GM23338 (cell line): ENCODE measurements at regions not wholly inside any gene's neighbourhood (a gene's known extent, or its start where the extent isn't known, plus 50 kb on each side); places are given as distances from the start of the nearest gene placed in this dataset.

Source experiments
- ATAC-seq: fragments of 200-7000 bp; cut with Tn5 transposase; 3 replicates; pipeline ENCODE4 v1.9.1; 2020
- DNase-seq: peaks from one replicate; pipeline ENCODE4 v3.0.0-alpha.2; 2015; ENCODE audit warnings: low spot score
- H2AFZ ChIP-seq: fragments of 200-600 bp; sonication (generic); 2 replicates; pipeline ENCODE4 v1.8.0; 2016; ENCODE audit warnings: antibody characterized with exemption, mild to moderate bottlenecking, moderate library complexity
- H3F3A ChIP-seq: fragments of 200-600 bp; sonication (generic); replicated peaks from 2 replicates; pipeline ENCODE4 v1.8.0; 2017; ENCODE audit warnings: antibody characterized with exemption, mixed run types, low read depth
- H3K27ac ChIP-seq: fragments of 200-600 bp; sonication (generic); 2 replicates; pipeline ENCODE4 v1.6.1; 2016; ENCODE audit warnings: low read depth
- H3K27me3 ChIP-seq: fragments of 200-600 bp; sonication (generic); 2 replicates; pipeline ENCODE4 v1.8.0; 2016; ENCODE audit warnings: mild to moderate bottlenecking, mixed run types, moderate library complexity; ENCODE audit not compliant: insufficient read depth
- H3K36me3 ChIP-seq: fragments of 200-600 bp; sonication (generic); 2 replicates; pipeline ENCODE4 v1.8.0; 2016; ENCODE audit warnings: mild to moderate bottlenecking; ENCODE audit not compliant: insufficient read depth
- H3K4me1 ChIP-seq: fragments of 200-600 bp; sonication (generic); 2 replicates; pipeline ENCODE4 v1.8.0; 2016; ENCODE audit warnings: mild to moderate bottlenecking, moderate library complexity; ENCODE audit not compliant: insufficient read depth
- H3K4me2 ChIP-seq: fragments of 200-600 bp; sonication (generic); 2 replicates; pipeline ENCODE4 v1.7.1; 2017; ENCODE audit warnings: mixed run types
- H3K4me3 ChIP-seq: fragments of 200-600 bp; sonication (generic); 2 replicates; pipeline ENCODE4 v1.6.1; 2016; ENCODE audit warnings: mixed run types
- H3K79me2 ChIP-seq: fragments of 200-600 bp; sonication (generic); replicated peaks from 2 replicates; pipeline ENCODE4 v1.8.0; 2017; ENCODE audit warnings: mild to moderate bottlenecking; ENCODE audit not compliant: insufficient read depth
- H3K9me2 ChIP-seq: fragments of 200-600 bp; sonication (generic); 2 replicates; pipeline ENCODE4 v1.8.0; 2017; ENCODE audit not compliant: insufficient read depth
- H4K20me1 ChIP-seq: fragments of 200-600 bp; sonication (generic); replicated peaks from 2 replicates; pipeline ENCODE4 v1.8.0; 2017; ENCODE audit warnings: mild to moderate bottlenecking; ENCODE audit not compliant: insufficient read depth
- H3K27ac Mint-ChIP-seq: 2 replicates; pipeline ENCODE4 v1.8.0; 2020; ENCODE audit warnings: inconsistent platforms, mild to moderate bottlenecking, moderate library complexity, mixed read lengths
- H3K27me3 Mint-ChIP-seq: 3 replicates; pipeline ENCODE4 v1.8.0; 2022; ENCODE audit warnings: low read depth, mild to moderate bottlenecking, moderate library complexity, mixed read lengths, inconsistent platforms; ENCODE audit not compliant: insufficient read depth, poor library complexity
- H3K36me3 Mint-ChIP-seq: 3 replicates; pipeline ENCODE4 v1.8.0; 2021; ENCODE audit warnings: low read depth, mild to moderate bottlenecking, inconsistent platforms, moderate library complexity, mixed read lengths
- H3K4me1 Mint-ChIP-seq: 3 replicates; pipeline ENCODE4 v1.8.0; 2020; ENCODE audit warnings: mild to moderate bottlenecking, inconsistent platforms, mixed read lengths
- H3K4me3 Mint-ChIP-seq: 3 replicates; pipeline ENCODE4 v1.8.0; 2021; ENCODE audit warnings: moderate library complexity, mild to moderate bottlenecking, inconsistent platforms, mixed read lengths
- H3K9me3 Mint-ChIP-seq: 3 replicates; pipeline ENCODE4 v1.8.0; 2020; ENCODE audit warnings: moderate library complexity, mild to moderate bottlenecking, inconsistent platforms, mixed read lengths
- CREB1 ChIP-seq: fragments of 250-450 bp; sonication (Bioruptor Pico); IDR thresholded peaks from 2 replicates; pipeline ENCODE4 v1.5.0; 2020; ENCODE audit warnings: low read depth, mild to moderate bottlenecking, moderate library complexity
- EZH2 ChIP-seq: fragments of 200-600 bp; sonication (generic); IDR thresholded peaks from one replicate; pipeline ENCODE4 v1.8.0; 2017; ENCODE audit warnings: antibody characterized with exemption, mild to moderate bottlenecking, low read depth; ENCODE audit not compliant: unreplicated experiment
- EZH2phosphoT487 ChIP-seq: fragments of 200-600 bp; sonication (generic); IDR thresholded peaks from one replicate; pipeline ENCODE4 v1.8.1; 2018; ENCODE audit warnings: antibody characterized with exemption; ENCODE audit not compliant: unreplicated experiment
- JUNB ChIP-seq: IDR thresholded peaks from one replicate; pipeline ENCODE4 v1.6.1; 2016; ENCODE audit warnings: antibody characterized with exemption; ENCODE audit not compliant: unreplicated experiment
- NANOG ChIP-seq: IDR thresholded peaks from 2 replicates; pipeline ENCODE4 v1.6.1; 2016; ENCODE audit warnings: antibody characterized with exemption, borderline replicate concordance
- POLR2AphosphoS5 ChIP-seq: IDR thresholded peaks from 2 replicates; pipeline ENCODE4 v1.6.1; 2016; ENCODE audit warnings: antibody characterized with exemption, low read depth
- STAT1 ChIP-seq: IDR thresholded peaks from one replicate; pipeline ENCODE4 v1.6.1; 2016; ENCODE audit warnings: antibody characterized with exemption; ENCODE audit not compliant: unreplicated experiment
- ZNF114 ChIP-seq: fragments of 250-450 bp; sonication (Bioruptor Pico); IDR thresholded peaks from 2 replicates; pipeline ENCODE4 v1.5.0; 2020; ENCODE audit warnings: mild to moderate bottlenecking, moderate library complexity
- ZNF331 ChIP-seq: fragments of 250-450 bp; sonication (Bioruptor Pico); IDR thresholded peaks from 2 replicates; pipeline ENCODE4 v1.5.0; 2020; ENCODE audit warnings: low read depth, mild to moderate bottlenecking, moderate library complexity
- TF ChIP-seq, protein P1 (sequence below), 2 experiments: fragments of 200-600 bp in 1 of 2; sonication (generic) in 1 of 2; conservative IDR thresholded peaks; 2 replicates each; pipeline versions ENCODE4 v1.5.1 to v1.6.1; 2016 to 2017; ENCODE audit warnings: antibody characterized with exemption in 2 of 2, low read depth in 2 of 2, mild to moderate bottlenecking in 2 of 2, moderate library complexity in 1 of 2
- TF ChIP-seq, protein P2 (sequence below): IDR thresholded peaks from one replicate; pipeline ENCODE4 v1.6.1; 2018; ENCODE audit warnings: antibody characterized with exemption; ENCODE audit not compliant: unreplicated experiment
- TF ChIP-seq, protein P3 (sequence below): IDR thresholded peaks from 2 replicates; pipeline ENCODE4 v1.6.1; 2016; ENCODE audit warnings: antibody characterized with exemption
- TF ChIP-seq, protein P4 (sequence below): fragments of 250-450 bp; sonication (Bioruptor Pico); IDR thresholded peaks from 2 replicates; pipeline ENCODE4 v1.5.0; 2020; ENCODE audit warnings: mild to moderate bottlenecking, moderate library complexity

DNA sequence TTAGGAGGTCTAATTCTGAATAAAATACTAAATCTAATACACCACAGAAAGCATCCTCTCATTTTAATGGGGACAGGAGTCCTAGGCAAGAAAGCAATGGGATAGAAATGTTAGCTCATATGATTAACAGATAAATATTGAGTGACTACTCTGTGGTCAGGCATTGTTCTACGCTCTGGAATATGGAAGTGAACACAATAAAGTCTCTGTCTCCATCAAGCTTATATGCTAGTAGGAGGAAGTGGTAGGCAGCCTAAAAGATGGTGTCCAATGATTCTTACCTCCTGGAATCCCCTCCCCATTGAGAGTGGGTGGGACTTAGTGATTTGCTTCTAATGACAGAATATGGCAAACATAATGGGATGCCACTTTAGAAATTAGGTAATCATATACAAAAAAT, 160.3 kb upstream of the PDGFD start:
- no peaks in the 10 kb centered on the region for H3K4me1 ChIP-seq
- no peak overlapping the region for H3K4me2 ChIP-seq
- DNase-seq = no peak
- Mint-ChIP-seq H3K4me3 (no peak overlapping the region), H3K4me1 (no peaks in the 10 kb centered on the region), H3K27me3 (no peaks in the 10 kb centered on the region), H3K27ac (no peak overlapping the region), H3K9me3 (no peaks in the 10 kb centered on the region; the same call in 2 of the 3 replicates), H3K36me3 (no peaks in the 10 kb centered on the region)
- TF ChIP-seq, protein P1, sequence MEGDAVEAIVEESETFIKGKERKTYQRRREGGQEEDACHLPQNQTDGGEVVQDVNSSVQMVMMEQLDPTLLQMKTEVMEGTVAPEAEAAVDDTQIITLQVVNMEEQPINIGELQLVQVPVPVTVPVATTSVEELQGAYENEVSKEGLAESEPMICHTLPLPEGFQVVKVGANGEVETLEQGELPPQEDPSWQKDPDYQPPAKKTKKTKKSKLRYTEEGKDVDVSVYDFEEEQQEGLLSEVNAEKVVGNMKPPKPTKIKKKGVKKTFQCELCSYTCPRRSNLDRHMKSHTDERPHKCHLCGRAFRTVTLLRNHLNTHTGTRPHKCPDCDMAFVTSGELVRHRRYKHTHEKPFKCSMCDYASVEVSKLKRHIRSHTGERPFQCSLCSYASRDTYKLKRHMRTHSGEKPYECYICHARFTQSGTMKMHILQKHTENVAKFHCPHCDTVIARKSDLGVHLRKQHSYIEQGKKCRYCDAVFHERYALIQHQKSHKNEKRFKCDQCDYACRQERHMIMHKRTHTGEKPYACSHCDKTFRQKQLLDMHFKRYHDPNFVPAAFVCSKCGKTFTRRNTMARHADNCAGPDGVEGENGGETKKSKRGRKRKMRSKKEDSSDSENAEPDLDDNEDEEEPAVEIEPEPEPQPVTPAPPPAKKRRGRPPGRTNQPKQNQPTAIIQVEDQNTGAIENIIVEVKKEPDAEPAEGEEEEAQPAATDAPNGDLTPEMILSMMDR (conservative IDR thresholded peaks at IDR 0.05; ENCODE audit: low read depth in 2 of 2) = no peak
- no peak for TF ChIP-seq CREB1 (CRISPR knock-in tag)
- TF ChIP-seq ZNF331 (CRISPR knock-in tag) = no peak
- TF ChIP-seq, protein P2, sequence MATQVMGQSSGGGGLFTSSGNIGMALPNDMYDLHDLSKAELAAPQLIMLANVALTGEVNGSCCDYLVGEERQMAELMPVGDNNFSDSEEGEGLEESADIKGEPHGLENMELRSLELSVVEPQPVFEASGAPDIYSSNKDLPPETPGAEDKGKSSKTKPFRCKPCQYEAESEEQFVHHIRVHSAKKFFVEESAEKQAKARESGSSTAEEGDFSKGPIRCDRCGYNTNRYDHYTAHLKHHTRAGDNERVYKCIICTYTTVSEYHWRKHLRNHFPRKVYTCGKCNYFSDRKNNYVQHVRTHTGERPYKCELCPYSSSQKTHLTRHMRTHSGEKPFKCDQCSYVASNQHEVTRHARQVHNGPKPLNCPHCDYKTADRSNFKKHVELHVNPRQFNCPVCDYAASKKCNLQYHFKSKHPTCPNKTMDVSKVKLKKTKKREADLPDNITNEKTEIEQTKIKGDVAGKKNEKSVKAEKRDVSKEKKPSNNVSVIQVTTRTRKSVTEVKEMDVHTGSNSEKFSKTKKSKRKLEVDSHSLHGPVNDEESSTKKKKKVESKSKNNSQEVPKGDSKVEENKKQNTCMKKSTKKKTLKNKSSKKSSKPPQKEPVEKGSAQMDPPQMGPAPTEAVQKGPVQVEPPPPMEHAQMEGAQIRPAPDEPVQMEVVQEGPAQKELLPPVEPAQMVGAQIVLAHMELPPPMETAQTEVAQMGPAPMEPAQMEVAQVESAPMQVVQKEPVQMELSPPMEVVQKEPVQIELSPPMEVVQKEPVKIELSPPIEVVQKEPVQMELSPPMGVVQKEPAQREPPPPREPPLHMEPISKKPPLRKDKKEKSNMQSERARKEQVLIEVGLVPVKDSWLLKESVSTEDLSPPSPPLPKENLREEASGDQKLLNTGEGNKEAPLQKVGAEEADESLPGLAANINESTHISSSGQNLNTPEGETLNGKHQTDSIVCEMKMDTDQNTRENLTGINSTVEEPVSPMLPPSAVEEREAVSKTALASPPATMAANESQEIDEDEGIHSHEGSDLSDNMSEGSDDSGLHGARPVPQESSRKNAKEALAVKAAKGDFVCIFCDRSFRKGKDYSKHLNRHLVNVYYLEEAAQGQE = no peak
- TF ChIP-seq JUNB = no peak
- TF ChIP-seq EZH2phosphoT487 = no peak
- no peak for TF ChIP-seq STAT1
- TF ChIP-seq, protein P3, sequence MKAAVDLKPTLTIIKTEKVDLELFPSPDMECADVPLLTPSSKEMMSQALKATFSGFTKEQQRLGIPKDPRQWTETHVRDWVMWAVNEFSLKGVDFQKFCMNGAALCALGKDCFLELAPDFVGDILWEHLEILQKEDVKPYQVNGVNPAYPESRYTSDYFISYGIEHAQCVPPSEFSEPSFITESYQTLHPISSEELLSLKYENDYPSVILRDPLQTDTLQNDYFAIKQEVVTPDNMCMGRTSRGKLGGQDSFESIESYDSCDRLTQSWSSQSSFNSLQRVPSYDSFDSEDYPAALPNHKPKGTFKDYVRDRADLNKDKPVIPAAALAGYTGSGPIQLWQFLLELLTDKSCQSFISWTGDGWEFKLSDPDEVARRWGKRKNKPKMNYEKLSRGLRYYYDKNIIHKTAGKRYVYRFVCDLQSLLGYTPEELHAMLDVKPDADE = no peak
- TF ChIP-seq EZH2 = no peak
- TF ChIP-seq, protein P4, sequence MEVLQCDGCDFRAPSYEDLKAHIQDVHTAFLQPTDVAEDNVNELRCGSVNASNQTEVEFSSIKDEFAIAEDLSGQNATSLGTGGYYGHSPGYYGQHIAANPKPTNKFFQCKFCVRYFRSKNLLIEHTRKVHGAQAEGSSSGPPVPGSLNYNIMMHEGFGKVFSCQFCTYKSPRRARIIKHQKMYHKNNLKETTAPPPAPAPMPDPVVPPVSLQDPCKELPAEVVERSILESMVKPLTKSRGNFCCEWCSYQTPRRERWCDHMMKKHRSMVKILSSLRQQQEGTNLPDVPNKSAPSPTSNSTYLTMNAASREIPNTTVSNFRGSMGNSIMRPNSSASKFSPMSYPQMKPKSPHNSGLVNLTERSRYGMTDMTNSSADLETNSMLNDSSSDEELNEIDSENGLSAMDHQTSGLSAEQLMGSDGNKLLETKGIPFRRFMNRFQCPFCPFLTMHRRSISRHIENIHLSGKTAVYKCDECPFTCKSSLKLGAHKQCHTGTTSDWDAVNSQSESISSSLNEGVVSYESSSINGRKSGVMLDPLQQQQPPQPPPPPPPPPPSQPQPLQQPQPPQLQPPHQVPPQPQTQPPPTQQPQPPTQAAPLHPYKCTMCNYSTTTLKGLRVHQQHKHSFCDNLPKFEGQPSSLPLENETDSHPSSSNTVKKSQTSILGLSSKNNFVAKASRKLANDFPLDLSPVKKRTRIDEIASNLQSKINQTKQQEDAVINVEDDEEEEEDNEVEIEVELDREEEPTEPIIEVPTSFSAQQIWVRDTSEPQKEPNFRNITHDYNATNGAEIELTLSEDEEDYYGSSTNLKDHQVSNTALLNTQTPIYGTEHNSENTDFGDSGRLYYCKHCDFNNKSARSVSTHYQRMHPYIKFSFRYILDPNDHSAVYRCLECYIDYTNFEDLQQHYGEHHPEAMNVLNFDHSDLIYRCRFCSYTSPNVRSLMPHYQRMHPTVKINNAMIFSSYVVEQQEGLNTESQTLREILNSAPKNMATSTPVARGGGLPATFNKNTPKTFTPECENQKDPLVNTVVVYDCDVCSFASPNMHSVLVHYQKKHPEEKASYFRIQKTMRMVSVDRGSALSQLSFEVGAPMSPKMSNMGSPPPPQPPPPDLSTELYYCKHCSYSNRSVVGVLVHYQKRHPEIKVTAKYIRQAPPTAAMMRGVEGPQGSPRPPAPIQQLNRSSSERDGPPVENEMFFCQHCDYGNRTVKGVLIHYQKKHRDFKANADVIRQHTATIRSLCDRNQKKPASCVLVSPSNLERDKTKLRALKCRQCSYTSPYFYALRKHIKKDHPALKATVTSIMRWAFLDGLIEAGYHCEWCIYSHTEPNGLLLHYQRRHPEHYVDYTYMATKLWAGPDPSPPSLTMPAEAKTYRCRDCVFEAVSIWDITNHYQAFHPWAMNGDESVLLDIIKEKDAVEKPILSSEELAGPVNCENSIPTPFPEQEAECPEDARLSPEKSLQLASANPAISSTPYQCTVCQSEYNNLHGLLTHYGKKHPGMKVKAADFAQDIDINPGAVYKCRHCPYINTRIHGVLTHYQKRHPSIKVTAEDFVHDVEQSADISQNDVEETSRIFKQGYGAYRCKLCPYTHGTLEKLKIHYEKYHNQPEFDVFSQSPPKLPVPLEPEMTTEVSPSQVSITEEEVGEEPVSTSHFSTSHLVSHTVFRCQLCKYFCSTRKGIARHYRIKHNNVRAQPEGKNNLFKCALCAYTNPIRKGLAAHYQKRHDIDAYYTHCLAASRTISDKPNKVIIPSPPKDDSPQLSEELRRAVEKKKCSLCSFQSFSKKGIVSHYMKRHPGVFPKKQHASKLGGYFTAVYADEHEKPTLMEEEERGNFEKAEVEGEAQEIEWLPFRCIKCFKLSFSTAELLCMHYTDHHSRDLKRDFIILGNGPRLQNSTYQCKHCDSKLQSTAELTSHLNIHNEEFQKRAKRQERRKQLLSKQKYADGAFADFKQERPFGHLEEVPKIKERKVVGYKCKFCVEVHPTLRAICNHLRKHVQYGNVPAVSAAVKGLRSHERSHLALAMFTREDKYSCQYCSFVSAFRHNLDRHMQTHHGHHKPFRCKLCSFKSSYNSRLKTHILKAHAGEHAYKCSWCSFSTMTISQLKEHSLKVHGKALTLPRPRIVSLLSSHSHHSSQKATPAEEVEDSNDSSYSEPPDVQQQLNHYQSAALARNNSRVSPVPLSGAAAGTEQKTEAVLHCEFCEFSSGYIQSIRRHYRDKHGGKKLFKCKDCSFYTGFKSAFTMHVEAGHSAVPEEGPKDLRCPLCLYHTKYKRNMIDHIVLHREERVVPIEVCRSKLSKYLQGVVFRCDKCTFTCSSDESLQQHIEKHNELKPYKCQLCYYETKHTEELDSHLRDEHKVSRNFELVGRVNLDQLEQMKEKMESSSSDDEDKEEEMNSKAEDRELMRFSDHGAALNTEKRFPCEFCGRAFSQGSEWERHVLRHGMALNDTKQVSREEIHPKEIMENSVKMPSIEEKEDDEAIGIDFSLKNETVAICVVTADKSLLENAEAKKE (CRISPR knock-in tag) = no peak
- no peak for TF ChIP-seq ZNF114 (CRISPR knock-in tag)
- TF ChIP-seq POLR2AphosphoS5 = no peak
- no peak for TF ChIP-seq NANOG
- no peak for ATAC-seq
- no peak overlapping the region for H3K4me3 ChIP-seq
- H3K27me3 ChIP-seq = no peaks in the 10 kb centered on the region
- no peaks in the 10 kb centered on the region for H3K79me2 ChIP-seq
- H3F3A ChIP-seq = no peaks in the 10 kb centered on the region
- H3K9me2 ChIP-seq = peaks cover 11% of the 10 kb centered on the region; the same call in 1 of the 2 replicates
- H3K27ac ChIP-seq = no peak overlapping the region
- no peak overlapping the region for H2AFZ ChIP-seq
- peaks cover 5% of the 10 kb centered on the region; the same call in 1 of the 2 replicates for H3K36me3 ChIP-seq
- no peaks in the 10 kb centered on the region for H4K20me1 ChIP-seq
